AG04450 (cell line): ENCODE measurements at regions not wholly inside any gene's neighbourhood (a gene's known extent, or its start where the extent isn't known, plus 50 kb on each side); places are given as distances from the start of the nearest gene placed in this dataset.

Experiments used
- CTCF ChIA-PET: fragments of 300-600, 350-600 bp; formaldehyde crosslinking; extraction: SDS; loops from one replicate; lab custom pipeline; 2022; ENCODE audit warnings: antibody characterized with exemption, inconsistent platforms; lab: Charles Lee
- POLR2A ChIA-PET: fragments of 350-600 bp; formaldehyde crosslinking; extraction: SDS; loops from one replicate; lab custom pipeline; 2021; ENCODE audit warnings: antibody characterized with exemption, inconsistent platforms; lab: Yijun Ruan, JAX
- DNase-seq: peaks from one replicate; pipeline ENCODE4 v3.0.0-alpha.2; 2011; ENCODE audit warnings: low read depth, low spot score
- H3K27ac ChIP-seq: one replicate; pipeline ENCODE4 v1.5.1; 2012; ENCODE audit warnings: low read depth, low read length, control low read depth
- H3K27me3 ChIP-seq: one replicate; pipeline ENCODE4 v1.6.0; 2012; ENCODE audit warnings: low read length; ENCODE audit not compliant: control insufficient read depth, insufficient read depth
- H3K4me3 ChIP-seq: 2 replicates; pipeline ENCODE4 v1.5.1; 2011; ENCODE audit warnings: mild to moderate bottlenecking, low read depth, low read length, control low read depth
- H3K9me3 ChIP-seq: 2 replicates; pipeline ENCODE4 v1.5.1; 2012; ENCODE audit warnings: low read length; ENCODE audit not compliant: control insufficient read depth, insufficient read depth
- TF ChIP-seq, protein P1 (sequence below): IDR thresholded peaks from 2 replicates; pipeline ENCODE4 v1.5.1; 2011; ENCODE audit warnings: low read depth, low read length, control low read depth, inconsistent platforms

DNA sequence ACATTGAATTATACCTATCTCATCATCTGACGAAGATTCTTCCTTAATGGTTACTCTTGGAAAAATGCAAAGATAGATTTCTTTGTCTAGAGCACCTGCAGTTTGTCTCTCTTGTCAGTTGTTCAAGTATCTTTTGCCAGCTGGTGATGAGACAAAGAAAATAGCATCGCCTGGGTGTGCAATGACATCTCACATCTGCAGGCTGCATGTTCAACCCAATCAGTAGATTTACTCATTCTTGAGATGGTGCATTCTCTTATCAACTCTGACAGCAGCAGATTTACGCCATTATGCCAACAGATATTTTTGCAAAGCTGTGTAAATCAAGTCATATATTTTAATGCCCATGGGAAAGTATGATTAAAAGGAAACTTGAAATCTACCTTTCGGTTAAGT lies 164.6 kb upstream of the PDGFD start:
- no peaks in the 10 kb centered on the region for H3K27me3 ChIP-seq
- H3K27ac ChIP-seq = no peak overlapping the region
- TF ChIP-seq, protein P1, sequence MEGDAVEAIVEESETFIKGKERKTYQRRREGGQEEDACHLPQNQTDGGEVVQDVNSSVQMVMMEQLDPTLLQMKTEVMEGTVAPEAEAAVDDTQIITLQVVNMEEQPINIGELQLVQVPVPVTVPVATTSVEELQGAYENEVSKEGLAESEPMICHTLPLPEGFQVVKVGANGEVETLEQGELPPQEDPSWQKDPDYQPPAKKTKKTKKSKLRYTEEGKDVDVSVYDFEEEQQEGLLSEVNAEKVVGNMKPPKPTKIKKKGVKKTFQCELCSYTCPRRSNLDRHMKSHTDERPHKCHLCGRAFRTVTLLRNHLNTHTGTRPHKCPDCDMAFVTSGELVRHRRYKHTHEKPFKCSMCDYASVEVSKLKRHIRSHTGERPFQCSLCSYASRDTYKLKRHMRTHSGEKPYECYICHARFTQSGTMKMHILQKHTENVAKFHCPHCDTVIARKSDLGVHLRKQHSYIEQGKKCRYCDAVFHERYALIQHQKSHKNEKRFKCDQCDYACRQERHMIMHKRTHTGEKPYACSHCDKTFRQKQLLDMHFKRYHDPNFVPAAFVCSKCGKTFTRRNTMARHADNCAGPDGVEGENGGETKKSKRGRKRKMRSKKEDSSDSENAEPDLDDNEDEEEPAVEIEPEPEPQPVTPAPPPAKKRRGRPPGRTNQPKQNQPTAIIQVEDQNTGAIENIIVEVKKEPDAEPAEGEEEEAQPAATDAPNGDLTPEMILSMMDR = no peak
- ChIA-PET CTCF (no interaction called here), POLR2A (no interaction called here)
- no peaks in the 10 kb centered on the region for H3K9me3 ChIP-seq
- H3K4me3 ChIP-seq = no peak overlapping the region
- no peak for DNase-seq

DNA sequence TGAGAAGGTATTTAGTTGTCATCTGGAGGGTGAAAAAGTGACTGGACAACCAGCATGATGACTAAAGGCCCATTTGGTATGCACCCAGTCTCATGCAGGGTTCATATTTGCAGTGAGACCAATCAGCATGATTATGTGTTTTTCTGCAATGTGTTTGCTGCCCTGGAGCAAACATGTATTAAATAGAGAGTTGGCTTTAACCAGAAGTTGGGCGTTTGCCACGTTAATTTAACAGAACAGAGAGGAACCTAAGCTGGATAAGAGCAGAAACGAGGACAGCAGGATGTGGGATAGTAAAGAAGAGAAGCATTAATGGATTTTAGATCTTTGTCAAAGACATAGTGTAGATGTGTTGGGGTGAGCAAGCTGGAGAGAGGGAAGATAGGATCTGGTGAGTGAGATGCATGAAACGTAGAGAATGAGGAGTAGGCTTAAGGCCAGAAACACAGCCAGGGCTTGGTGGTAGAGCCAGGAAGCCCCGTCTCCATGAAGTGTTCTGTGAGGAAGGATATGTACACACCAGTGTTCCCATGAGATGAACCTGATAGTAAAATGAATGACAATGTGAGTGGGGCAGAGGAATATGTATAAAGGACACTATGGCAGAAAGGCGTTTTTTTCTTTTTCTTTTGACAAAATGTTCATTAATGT lies 164.0 kb upstream of the PDGFD start:
- H3K27me3 ChIP-seq = no peaks in the 10 kb centered on the region
- CTCF ChIA-PET = no interaction called here
- no peak overlapping the region for H3K4me3 ChIP-seq
- H3K27ac ChIP-seq = no peak overlapping the region
- no peak for DNase-seq
- POLR2A ChIA-PET = no interaction called here
- TF ChIP-seq, protein P1 = no peak
- H3K9me3 ChIP-seq = no peaks in the 10 kb centered on the region

DNA sequence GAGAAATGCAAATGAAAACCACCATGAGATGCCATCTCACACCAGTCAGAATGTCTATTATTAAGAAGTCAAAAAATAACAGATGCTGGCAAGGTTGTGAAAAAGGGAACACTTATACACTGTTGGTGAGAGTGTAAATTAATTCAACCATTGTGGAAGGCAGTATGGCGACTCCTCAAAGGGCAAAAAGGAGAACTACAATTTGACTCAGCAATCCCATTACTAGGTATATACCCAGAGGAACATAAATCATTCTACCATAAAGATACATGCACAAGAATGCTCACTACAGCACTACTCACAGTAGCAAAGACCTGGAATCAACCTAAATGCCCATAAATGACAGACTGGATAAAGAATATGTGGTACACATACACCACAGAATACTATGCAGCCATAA lies 161.1 kb upstream of the PDGFD start:
- no peak overlapping the region for H3K27ac ChIP-seq
- H3K27me3 ChIP-seq = no peaks in the 10 kb centered on the region
- TF ChIP-seq, protein P1 = no peak
- ChIA-PET POLR2A (no interaction called here), CTCF (no interaction called here)
- H3K4me3 ChIP-seq = no peak overlapping the region
- H3K9me3 ChIP-seq = no peaks in the 10 kb centered on the region
- DNase-seq = no peak

GRCh38 chr11:104324276-104324675 lies 160.3 kb upstream of the PDGFD start:
- ChIA-PET CTCF (no interaction called here), POLR2A (no interaction called here)
- H3K9me3 ChIP-seq = no peaks in the 10 kb centered on the region
- TF ChIP-seq, protein P1 = no peak
- DNase-seq = no peak
- H3K27ac ChIP-seq = no peak overlapping the region
- no peak overlapping the region for H3K4me3 ChIP-seq
- H3K27me3 ChIP-seq = no peaks in the 10 kb centered on the region

- H3K27ac ChIP-seq = no peak overlapping the region
- TF ChIP-seq, protein P1 = no peak
- no peaks in the 10 kb centered on the region for H3K27me3 ChIP-seq
- H3K9me3 ChIP-seq = no peaks in the 10 kb centered on the region
- DNase-seq = no peak
- ChIA-PET CTCF (no interaction called here), POLR2A (no interaction called here)
- H3K4me3 ChIP-seq = no peak overlapping the region
Observed at GRCh38 chr11:104323841-104324240, 159.9 kb upstream of the PDGFD start.
